ENCODE measurements at regions not wholly inside any gene's neighbourhood (a gene's known extent, or its start where the extent isn't known, plus 50 kb on each side); places are given as distances from the start of the nearest gene placed in this dataset.

- no peaks in the 10 kb centered on the region for H3K4me1 Mint-ChIP-seq
- no peak for DNase-seq
- no peak for ATAC-seq
- H3K9me3 Mint-ChIP-seq, result peaks cover 6% of the 10 kb centered on the region
- H3K4me3 Mint-ChIP-seq, result no peak overlapping the region
- no peak overlapping the region for H3K27ac Mint-ChIP-seq
- H3K27me3 Mint-ChIP-seq, result no peaks in the 10 kb centered on the region
- H3K36me3 Mint-ChIP-seq (ENCODE audit: low read depth), result no peaks in the 10 kb centered on the region
Measured at GRCh38 chr5:4144411-4145007, 548.9 kb downstream of the IRX1 start.

- no peaks in the 10 kb centered on the region for H3K36me3 Mint-ChIP-seq (ENCODE audit: low read depth)
Measured at GRCh38 chr5:4145511-4145910, 549.9 kb downstream of the IRX1 start.

GRCh38 chr5:4148009-4148408 is 552.4 kb downstream of the IRX1 start:
- Mint-ChIP-seq H3K4me3 (no peak overlapping the region), H3K27me3 (no peaks in the 10 kb centered on the region), H3K9me3 (peaks cover 7% of the 10 kb centered on the region), H3K36me3 (ENCODE audit: low read depth) (no peaks in the 10 kb centered on the region), H3K4me1 (no peaks in the 10 kb centered on the region), H3K27ac (no peak overlapping the region)
- DNase-seq (no peak), ATAC-seq (no peak)

More at GRCh38 chr5:4145511-4145910, 549.9 kb downstream of the IRX1 start:
- Mint-ChIP-seq H3K4me3 (no peak overlapping the region), H3K9me3 (peaks cover 7% of the 10 kb centered on the region), H3K4me1 (no peaks in the 10 kb centered on the region), H3K27me3 (no peaks in the 10 kb centered on the region), H3K27ac (no peak overlapping the region)
- no peak for ATAC-seq
- DNase-seq, result no peak

GRCh38 chr5:4150067-4150466 is 554.4 kb downstream of the IRX1 start:
- peaks cover 7% of the 10 kb centered on the region for H3K9me3 Mint-ChIP-seq
- no peaks in the 10 kb centered on the region for H3K36me3 Mint-ChIP-seq (ENCODE audit: low read depth)
- no peak for DNase-seq
- H3K4me1 Mint-ChIP-seq, result no peaks in the 10 kb centered on the region
- no peak overlapping the region for H3K27ac Mint-ChIP-seq
- no peak for ATAC-seq
- no peak overlapping the region for H3K4me3 Mint-ChIP-seq
- no peaks in the 10 kb centered on the region for H3K27me3 Mint-ChIP-seq

- Mint-ChIP-seq H3K9me3 (peaks cover 3% of the 10 kb centered on the region), H3K4me3 (no peak overlapping the region)
- no peak for DNase-seq
Measured at GRCh38 chr5:4156153-4156552, 560.5 kb downstream of the IRX1 start.

GRCh38 chr5:4156889-4157288 is 561.3 kb downstream of the IRX1 start:
- Mint-ChIP-seq H3K9me3 (peaks cover 3% of the 10 kb centered on the region), H3K27me3 (no peaks in the 10 kb centered on the region), H3K36me3 (ENCODE audit: low read depth) (no peaks in the 10 kb centered on the region), H3K4me1 (no peaks in the 10 kb centered on the region), H3K27ac (no peak overlapping the region), H3K4me3 (no peak overlapping the region)
- no peak for DNase-seq
- no peak for ATAC-seq

More at GRCh38 chr5:4156153-4156552, 560.5 kb downstream of the IRX1 start:
- Mint-ChIP-seq H3K27me3 (no peaks in the 10 kb centered on the region), H3K36me3 (ENCODE audit: low read depth) (no peaks in the 10 kb centered on the region), H3K27ac (no peak overlapping the region), H3K4me1 (no peaks in the 10 kb centered on the region)
- ATAC-seq, result no peak

GRCh38 chr5:4158750-4159447 is 563.3 kb downstream of the IRX1 start:
- no peak for ATAC-seq
- Mint-ChIP-seq H3K4me3 (no peak overlapping the region), H3K36me3 (ENCODE audit: low read depth) (no peaks in the 10 kb centered on the region), H3K27ac (no peak overlapping the region), H3K27me3 (no peaks in the 10 kb centered on the region), H3K4me1 (no peaks in the 10 kb centered on the region), H3K9me3 (peaks cover 3% of the 10 kb centered on the region)
- no peak for DNase-seq

- Mint-ChIP-seq H3K4me3 (no peak overlapping the region), H3K27me3 (no peaks in the 10 kb centered on the region), H3K27ac (no peak overlapping the region), H3K9me3 (peaks cover 3% of the 10 kb centered on the region), H3K4me1 (no peaks in the 10 kb centered on the region), H3K36me3 (ENCODE audit: low read depth) (no peaks in the 10 kb centered on the region)
- no peak for DNase-seq
- ATAC-seq, result no peak
Measured at GRCh38 chr5:4159681-4160080, 564.0 kb downstream of the IRX1 start.

GRCh38 chr5:4164167-4164566 is 568.5 kb downstream of the IRX1 start:
- H3K9me3 Mint-ChIP-seq, result no peaks in the 10 kb centered on the region
- H3K4me3 Mint-ChIP-seq, result no peak overlapping the region
- H3K27ac Mint-ChIP-seq, result no peak overlapping the region
- no peaks in the 10 kb centered on the region for H3K36me3 Mint-ChIP-seq (ENCODE audit: low read depth)
- H3K27me3 Mint-ChIP-seq, result no peaks in the 10 kb centered on the region
- DNase-seq (no peak), ATAC-seq (no peak)
- no peaks in the 10 kb centered on the region for H3K4me1 Mint-ChIP-seq

GRCh38 chr5:4180703-4181102 is 585.1 kb downstream of the IRX1 start:
- Mint-ChIP-seq H3K4me3 (no peak overlapping the region), H3K9me3 (peaks cover 26% of the 10 kb centered on the region), H3K4me1 (no peaks in the 10 kb centered on the region), H3K36me3 (ENCODE audit: low read depth) (no peaks in the 10 kb centered on the region), H3K27me3 (no peaks in the 10 kb centered on the region), H3K27ac (no peak overlapping the region)
- no peak for DNase-seq
- ATAC-seq, result no peak

- H3K27ac Mint-ChIP-seq, result no peak overlapping the region
- no peak overlapping the region for H3K4me3 Mint-ChIP-seq
- no peaks in the 10 kb centered on the region for H3K27me3 Mint-ChIP-seq
- H3K9me3 Mint-ChIP-seq, result peaks cover 33% of the 10 kb centered on the region
- DNase-seq (no peak), ATAC-seq (no peak)
- no peaks in the 10 kb centered on the region for H3K4me1 Mint-ChIP-seq
- no peaks in the 10 kb centered on the region for H3K36me3 Mint-ChIP-seq (ENCODE audit: low read depth)
Measured at GRCh38 chr5:4182144-4182543, 586.5 kb downstream of the IRX1 start.

- H3K4me1 Mint-ChIP-seq, result no peaks in the 10 kb centered on the region
- no peak overlapping the region for H3K27ac Mint-ChIP-seq
- H3K36me3 Mint-ChIP-seq (ENCODE audit: low read depth), result no peaks in the 10 kb centered on the region
- no peaks in the 10 kb centered on the region for H3K27me3 Mint-ChIP-seq
- H3K4me3 Mint-ChIP-seq, result no peak overlapping the region
- ATAC-seq, result no peak
- DNase-seq, result no peak
- peaks cover 38% of the 10 kb centered on the region for H3K9me3 Mint-ChIP-seq
Measured at GRCh38 chr5:4185127-4185526, 589.5 kb downstream of the IRX1 start.

GRCh38 chr5:4188704-4189103 is 593.1 kb downstream of the IRX1 start:
- peaks cover 29% of the 10 kb centered on the region for H3K9me3 Mint-ChIP-seq
- no peak for ATAC-seq
- no peak for DNase-seq
- H3K27ac Mint-ChIP-seq, result no peak overlapping the region
- no peaks in the 10 kb centered on the region for H3K4me1 Mint-ChIP-seq
- no peaks in the 10 kb centered on the region for H3K27me3 Mint-ChIP-seq
- H3K4me3 Mint-ChIP-seq, result no peak overlapping the region
- no peaks in the 10 kb centered on the region for H3K36me3 Mint-ChIP-seq (ENCODE audit: low read depth)

- DNase-seq (no peak), ATAC-seq (peak; percentile 38)
- Mint-ChIP-seq H3K4me1 (no peaks in the 10 kb centered on the region), H3K9me3 (peaks cover 24% of the 10 kb centered on the region), H3K27ac (no peak overlapping the region), H3K4me3 (no peak overlapping the region), H3K36me3 (ENCODE audit: low read depth) (no peaks in the 10 kb centered on the region), H3K27me3 (no peaks in the 10 kb centered on the region)
Measured at GRCh38 chr5:4189317-4189716, 593.7 kb downstream of the IRX1 start.

GRCh38 chr5:4191041-4191440 is 595.4 kb downstream of the IRX1 start:
- Mint-ChIP-seq H3K36me3 (ENCODE audit: low read depth) (no peaks in the 10 kb centered on the region), H3K4me3 (no peak overlapping the region), H3K27ac (no peak overlapping the region), H3K4me1 (no peaks in the 10 kb centered on the region), H3K9me3 (peaks cover 9% of the 10 kb centered on the region), H3K27me3 (no peaks in the 10 kb centered on the region)
- ATAC-seq (no peak), DNase-seq (no peak)

All from activated naive CD8-positive, alpha-beta T cell treated with anti-CD3 and anti-CD28 coated beads, Interleukin-2, amount 50 U/mL, for 24 hours (primary cell).